ENCODE measurements at regions not wholly inside any gene's neighbourhood (a gene's known extent, or its start where the extent isn't known, plus 50 kb on each side); places are given as distances from the start of the nearest gene placed in this dataset.

- DNase-seq: no peak
Measured at GRCh38 chr12:123077298-123078119, 73.4 kb downstream of the PITPNM2 start.

- DNase-seq: peak; percentile 15
Measured at GRCh38 chr12:123076604-123077297, 74.1 kb downstream of the PITPNM2 start.

GRCh38 chr12:123075646-123076171 lies 75.2 kb downstream of the PITPNM2 start:
- peak; percentile 55 for DNase-seq

GRCh38 chr12:123075087-123075645 lies 75.7 kb downstream of the PITPNM2 start:
- DNase-seq: no peak

- no peak for DNase-seq
Measured at GRCh38 chr12:123073962-123074801, 76.7 kb downstream of the PITPNM2 start.

- no peak for DNase-seq
Measured at GRCh38 chr12:123073292-123073691, 77.6 kb downstream of the PITPNM2 start.

- no peak for DNase-seq
Measured at GRCh38 chr12:123071857-123072256, 79.0 kb downstream of the PITPNM2 start.

- no peak for DNase-seq
Measured at GRCh38 chr12:123071099-123071800, 79.6 kb downstream of the PITPNM2 start.

- DNase-seq: no peak
Measured at GRCh38 chr12:123070267-123071081, 80.4 kb downstream of the PITPNM2 start.

- DNase-seq: no peak
Measured at GRCh38 chr12:123069436-123070266, 81.2 kb downstream of the PITPNM2 start.

- DNase-seq: no peak
Measured at GRCh38 chr12:123067654-123068053, 83.2 kb downstream of the PITPNM2 start.

GRCh38 chr12:123066384-123066710 lies 84.5 kb downstream of the PITPNM2 start:
- DNase-seq: no peak

GRCh38 chr12:123065676-123066383 lies 85.1 kb downstream of the PITPNM2 start:
- no peak for DNase-seq

GRCh38 chr12:123064885-123065619 lies 84.6 kb downstream of the ARL6IP4 start:
- DNase-seq: no peak

- DNase-seq: no peak
Measured at GRCh38 chr12:123064366-123064765, 83.9 kb downstream of the ARL6IP4 start.

- no peak for DNase-seq
Measured at GRCh38 chr12:123063535-123063934, 83.1 kb downstream of the ARL6IP4 start.

- no peak for DNase-seq
Measured at GRCh38 chr12:123062681-123063486, 82.4 kb downstream of the ARL6IP4 start.
